ENCODE measurements at regions not wholly inside any gene's neighbourhood (a gene's known extent, or its start where the extent isn't known, plus 50 kb on each side); places are given as distances from the start of the nearest gene placed in this dataset.

- TF ChIP-seq EZH2 (IDR thresholded peaks at IDR 0.05; ENCODE audit: low read depth, unreplicated experiment) (no peak), CTCF (conservative IDR thresholded peaks at IDR 0.05; ENCODE audit: low read depth in 2 of 2) (no peak), ETS1 (IDR thresholded peaks at IDR 0.05) (no peak), REST (IDR thresholded peaks at IDR 0.05; ENCODE audit: unreplicated experiment) (no peak), EZH2phosphoT487 (IDR thresholded peaks at IDR 0.05; ENCODE audit: unreplicated experiment) (no peak)
Measured at GRCh38 chr2:138187221-138187620, 222.9 kb downstream of the HNMT start.

All from GM23338 (cell line).